ENCODE measurements at regions not wholly inside any gene's neighbourhood (a gene's known extent, or its start where the extent isn't known, plus 50 kb on each side); places are given as distances from the start of the nearest gene placed in this dataset.
"Not testable (repeated sequence)": the region's sequence is repeated elsewhere in the genome, so short reads cannot be mapped to it uniquely, and the experiment has no call there.

DNA sequence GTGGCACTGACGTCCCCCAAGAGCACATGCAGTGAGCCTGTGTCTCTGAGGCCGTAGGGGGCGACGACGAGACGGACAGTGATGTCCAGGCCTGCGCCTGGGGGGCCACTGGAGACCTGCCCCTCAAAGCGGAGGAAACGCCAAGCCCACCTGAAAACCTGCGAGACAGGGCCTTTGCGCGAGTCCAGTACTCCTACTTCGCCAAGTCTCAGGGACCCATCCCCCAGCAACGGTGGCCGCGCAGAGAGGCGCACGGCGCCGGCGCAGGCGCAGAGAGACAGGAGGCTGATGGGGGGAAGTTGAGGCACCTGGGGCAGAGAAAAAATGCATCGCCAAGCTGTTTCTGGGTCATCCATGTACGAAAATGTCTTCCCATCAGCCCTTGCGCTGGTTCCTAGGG is 1580.6 kb downstream of the FOXD4L5 start:
- H3K4me1 ChIP-seq (ENCODE audit: insufficient read depth, low read length); H3K9ac ChIP-seq (ENCODE audit: low read length); H3K27ac ChIP-seq (ENCODE audit: low read depth, low read length); H3K4me3 ChIP-seq (ENCODE audit: low read depth in 1 of 2, low read length in 2 of 2); H3K27me3 ChIP-seq (ENCODE audit: control insufficient read depth in 1 of 2, insufficient read depth in 2 of 2, low read length in 2 of 2); H3K36me3 ChIP-seq (ENCODE audit: insufficient read depth, low read length); H3K9me3 ChIP-seq (ENCODE audit: low read length): not testable (repeated sequence)

- not testable (repeated sequence) for H3K4me3 ChIP-seq (ENCODE audit: low read depth in 1 of 2, low read length in 2 of 2); H3K27ac ChIP-seq (ENCODE audit: low read depth, low read length); H3K9me3 ChIP-seq (ENCODE audit: low read length); H3K4me1 ChIP-seq (ENCODE audit: insufficient read depth, low read length); H3K36me3 ChIP-seq (ENCODE audit: insufficient read depth, low read length); H3K9ac ChIP-seq (ENCODE audit: low read length); H3K27me3 ChIP-seq (ENCODE audit: control insufficient read depth in 1 of 2, insufficient read depth in 2 of 2, low read length in 2 of 2)
Observed at GRCh38 chr9:63703670-63704069, 1581.3 kb downstream of the FOXD4L5 start.

GRCh38 chr9:63703138-63703665 is 1581.8 kb downstream of the FOXD4L5 start:
- H3K4me1 ChIP-seq (ENCODE audit: insufficient read depth, low read length); H3K4me3 ChIP-seq (ENCODE audit: low read depth in 1 of 2, low read length in 2 of 2); H3K9ac ChIP-seq (ENCODE audit: low read length); H3K27me3 ChIP-seq (ENCODE audit: control insufficient read depth in 1 of 2, insufficient read depth in 2 of 2, low read length in 2 of 2); H3K36me3 ChIP-seq (ENCODE audit: insufficient read depth, low read length); H3K9me3 ChIP-seq (ENCODE audit: low read length); H3K27ac ChIP-seq (ENCODE audit: low read depth, low read length): not testable (repeated sequence)
